Mucosa of rectum (tissue), 2 donors: ENCODE measurements at regions not wholly inside any gene's neighbourhood (a gene's known extent, or its start where the extent isn't known, plus 50 kb on each side); places are given as distances from the start of the nearest gene placed in this dataset.

Experiments
- H3K27ac ChIP-seq, 2 donors: one replicate each; pipeline ENCODE4 v1.7.0; 2013; ENCODE audit warnings: inconsistent platforms in 2 of 2, low read depth in 2 of 2, low read length in 2 of 2
- H3K27me3 ChIP-seq, 2 donors: one replicate each; pipeline ENCODE4 v1.7.0; 2013; ENCODE audit warnings: low read length in 2 of 2; ENCODE audit not compliant: control insufficient read depth in 2 of 2, insufficient read depth in 2 of 2
- H3K36me3 ChIP-seq, 2 donors: one replicate each; pipeline ENCODE4 v1.7.0; 2013; ENCODE audit warnings: low read length in 2 of 2; ENCODE audit not compliant: control insufficient read depth in 2 of 2, insufficient read depth in 2 of 2
- H3K4me1 ChIP-seq, 2 donors: one replicate each; pipeline ENCODE4 v1.7.0; 2013; ENCODE audit warnings: low read length in 2 of 2, mild to moderate bottlenecking in 1 of 2; ENCODE audit not compliant: control insufficient read depth in 2 of 2, insufficient read depth in 2 of 2
- H3K4me3 ChIP-seq, 2 donors: one replicate each; pipeline ENCODE4 v1.7.0; 2013; ENCODE audit warnings: low read length in 2 of 2
- H3K9ac ChIP-seq, 2 donors: one replicate each; pipeline ENCODE4 v1.7.0; 2013; ENCODE audit warnings: low read length in 2 of 2, low read depth in 1 of 2, mild to moderate bottlenecking in 1 of 2
- H3K9me3 ChIP-seq, 2 donors: one replicate each; pipeline ENCODE4 v1.7.0; 2013; ENCODE audit warnings: low read length in 2 of 2; ENCODE audit not compliant: control insufficient read depth in 2 of 2
- donor health status: healthy.
- donor health status: Normal muscosa, but diverticular disease.

GRCh38 chr10:108490944-108491343, 1326.4 kb upstream of the SORCS1 start:
- H3K9ac ChIP-seq, result no peak overlapping the region
- no peaks in the 10 kb centered on the region for H3K4me1 ChIP-seq
- no peaks in the 10 kb centered on the region for H3K9me3 ChIP-seq
- no peak overlapping the region for H3K27ac ChIP-seq
- H3K27me3 ChIP-seq, result no peaks in the 10 kb centered on the region
- no peaks in the 10 kb centered on the region for H3K36me3 ChIP-seq
- H3K4me3 ChIP-seq, result no peak overlapping the region

- no peak overlapping the region for H3K27ac ChIP-seq
- H3K36me3 ChIP-seq, result no peaks in the 10 kb centered on the region
- H3K27me3 ChIP-seq, result no peaks in the 10 kb centered on the region
- no peaks in the 10 kb centered on the region for H3K9me3 ChIP-seq
- no peak overlapping the region for H3K4me3 ChIP-seq
- H3K9ac ChIP-seq, result no peak overlapping the region
- no peaks in the 10 kb centered on the region for H3K4me1 ChIP-seq
Observed at GRCh38 chr10:108471420-108471819, 1306.9 kb upstream of the SORCS1 start.

GRCh38 chr10:108469940-108470339, 1305.4 kb upstream of the SORCS1 start:
- Histone ChIP-seq H3K9ac (no peak overlapping the region), H3K27ac (no peak overlapping the region), H3K9me3 (no peaks in the 10 kb centered on the region)

DNA sequence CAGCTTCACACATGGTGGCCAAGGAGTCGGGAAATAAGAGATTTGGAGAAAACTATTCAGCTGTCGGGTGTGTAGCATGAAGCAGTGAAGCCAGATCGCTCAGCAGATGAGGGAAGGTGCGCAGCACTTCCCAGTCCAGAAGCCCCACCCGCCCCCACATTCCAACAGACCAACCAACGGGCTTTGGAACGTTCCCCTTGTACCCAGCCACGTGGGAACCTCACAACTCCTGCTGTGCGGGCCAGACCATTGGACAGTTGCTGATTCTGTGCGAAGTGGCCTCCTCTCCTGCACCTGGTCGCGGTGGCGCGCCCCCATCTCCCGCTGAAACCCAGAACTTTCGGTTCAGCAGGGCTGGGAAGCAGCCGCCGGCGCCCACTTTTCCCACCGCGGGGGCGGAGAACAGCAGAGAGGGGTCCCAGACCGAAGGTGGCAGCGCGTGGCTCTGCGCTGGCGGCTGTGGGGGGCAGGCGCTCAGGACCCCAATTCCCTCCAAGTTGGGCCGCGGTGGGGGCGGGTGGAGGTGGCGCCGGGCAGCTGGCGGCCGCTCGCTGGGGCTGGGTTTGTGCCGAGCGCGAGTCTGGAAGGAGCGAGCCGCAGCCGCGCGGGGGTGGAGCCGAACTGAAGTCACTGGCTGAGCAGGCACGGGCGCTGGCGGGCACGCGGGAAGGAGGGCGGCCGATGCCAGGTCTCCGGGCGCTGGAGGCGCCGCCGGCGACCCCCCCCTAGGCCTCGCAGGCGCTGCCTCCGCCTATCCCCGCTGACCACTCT, 1301.5 kb upstream of the SORCS1 start:
- peak overlapping the region in 1 of 2 donors; percentile 43 for H3K9ac ChIP-seq
- H3K4me1 ChIP-seq, result no peaks in the 10 kb centered on the region
- no peaks in the 10 kb centered on the region for H3K36me3 ChIP-seq
- no peaks in the 10 kb centered on the region for H3K27me3 ChIP-seq
- H3K27ac ChIP-seq, result no peak overlapping the region
- no peaks in the 10 kb centered on the region for H3K9me3 ChIP-seq
- peak overlapping the region; percentile 46 to 54 for H3K4me3 ChIP-seq

More at GRCh38 chr10:108469940-108470339, 1305.4 kb upstream of the SORCS1 start:
- no peaks in the 10 kb centered on the region for H3K4me1 ChIP-seq
- H3K4me3 ChIP-seq, result no peak overlapping the region
- no peaks in the 10 kb centered on the region for H3K27me3 ChIP-seq
- H3K36me3 ChIP-seq, result no peaks in the 10 kb centered on the region

DNA sequence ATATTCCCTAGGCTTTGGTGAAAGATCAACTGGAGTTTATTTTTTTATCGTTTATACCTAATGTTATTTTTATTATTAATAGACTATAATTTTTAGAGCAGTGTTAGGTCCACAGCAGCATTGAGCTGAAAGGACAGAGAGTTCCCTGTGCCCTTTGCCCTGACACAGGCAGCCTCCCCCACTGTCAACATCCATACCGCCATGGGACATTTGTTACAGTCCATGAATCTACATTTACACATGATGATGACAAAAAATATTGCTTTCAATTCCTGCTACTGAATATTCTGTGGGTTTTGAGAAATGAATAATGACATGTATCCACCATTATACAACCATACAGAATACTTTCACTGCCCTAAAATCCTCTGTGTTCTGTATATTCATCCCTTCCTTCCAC, 1297.5 kb upstream of the SORCS1 start:
- H3K27me3 ChIP-seq, result no peaks in the 10 kb centered on the region
- no peaks in the 10 kb centered on the region for H3K4me1 ChIP-seq
- H3K9ac ChIP-seq, result no peak overlapping the region
- no peaks in the 10 kb centered on the region for H3K9me3 ChIP-seq
- no peak overlapping the region for H3K4me3 ChIP-seq
- H3K36me3 ChIP-seq, result no peaks in the 10 kb centered on the region
- H3K27ac ChIP-seq, result no peak overlapping the region

- Histone ChIP-seq H3K27me3 (no peaks in the 10 kb centered on the region), H3K9ac (no peak overlapping the region), H3K4me3 (no peak overlapping the region), H3K9me3 (no peaks in the 10 kb centered on the region), H3K36me3 (no peaks in the 10 kb centered on the region), H3K4me1 (no peaks in the 10 kb centered on the region), H3K27ac (no peak overlapping the region)
Observed at GRCh38 chr10:108454793-108455192, 1290.3 kb upstream of the SORCS1 start.

DNA sequence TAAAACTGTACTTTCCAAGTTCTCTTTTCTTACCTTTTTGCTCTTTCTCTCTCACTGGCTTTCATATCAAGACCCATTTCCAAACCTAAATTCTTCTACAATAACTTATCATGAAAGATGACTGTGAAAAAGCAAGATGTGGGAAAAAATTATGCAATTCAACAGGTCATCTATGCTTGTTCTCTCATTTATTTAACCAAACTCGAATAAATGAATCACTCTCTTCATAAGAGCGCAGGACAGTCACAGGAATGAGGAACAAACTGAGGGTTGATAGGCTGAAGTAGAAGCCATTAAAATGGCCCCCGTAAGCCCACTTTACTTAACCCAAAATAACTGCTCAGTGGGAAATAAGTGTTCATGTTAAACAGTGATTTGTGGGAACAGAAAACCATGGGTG, 1289.7 kb upstream of the SORCS1 start:
- Histone ChIP-seq H3K9ac (no peak overlapping the region), H3K27ac (no peak overlapping the region), H3K27me3 (no peaks in the 10 kb centered on the region), H3K4me1 (no peaks in the 10 kb centered on the region), H3K4me3 (no peak overlapping the region), H3K36me3 (no peaks in the 10 kb centered on the region), H3K9me3 (no peaks in the 10 kb centered on the region)

- no peak overlapping the region for H3K9ac ChIP-seq
Observed at GRCh38 chr10:108453166-108453565, 1288.7 kb upstream of the SORCS1 start.

DNA sequence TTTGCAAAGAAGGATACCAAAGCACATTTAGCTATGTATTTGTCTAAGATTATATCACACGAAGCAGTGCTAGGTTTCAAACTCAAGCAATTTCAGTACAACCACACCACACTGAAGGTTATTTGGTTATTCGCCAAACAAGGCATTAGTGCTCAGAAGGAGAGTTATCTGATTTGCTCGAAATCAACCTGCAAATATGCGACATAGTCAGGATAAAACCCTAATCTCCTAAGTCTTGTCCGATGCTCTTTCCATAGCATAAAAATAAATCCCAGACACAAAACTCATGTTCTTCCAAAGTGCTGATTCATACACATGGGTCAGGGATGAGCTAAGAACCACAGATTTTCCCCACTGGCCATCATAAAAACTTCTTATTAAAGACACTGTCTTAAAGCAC, 1288.0 kb upstream of the SORCS1 start:
- Histone ChIP-seq H3K4me3 (no peak overlapping the region), H3K9me3 (no peaks in the 10 kb centered on the region), H3K4me1 (no peaks in the 10 kb centered on the region), H3K27me3 (no peaks in the 10 kb centered on the region), H3K27ac (no peak overlapping the region), H3K36me3 (no peaks in the 10 kb centered on the region), H3K9ac (no peak overlapping the region)

More at GRCh38 chr10:108453166-108453565, 1288.7 kb upstream of the SORCS1 start:
- H3K4me1 ChIP-seq, result no peaks in the 10 kb centered on the region
- H3K36me3 ChIP-seq, result no peaks in the 10 kb centered on the region
- H3K27me3 ChIP-seq, result no peaks in the 10 kb centered on the region
- H3K27ac ChIP-seq, result no peak overlapping the region
- no peaks in the 10 kb centered on the region for H3K9me3 ChIP-seq
- H3K4me3 ChIP-seq, result no peak overlapping the region

DNA sequence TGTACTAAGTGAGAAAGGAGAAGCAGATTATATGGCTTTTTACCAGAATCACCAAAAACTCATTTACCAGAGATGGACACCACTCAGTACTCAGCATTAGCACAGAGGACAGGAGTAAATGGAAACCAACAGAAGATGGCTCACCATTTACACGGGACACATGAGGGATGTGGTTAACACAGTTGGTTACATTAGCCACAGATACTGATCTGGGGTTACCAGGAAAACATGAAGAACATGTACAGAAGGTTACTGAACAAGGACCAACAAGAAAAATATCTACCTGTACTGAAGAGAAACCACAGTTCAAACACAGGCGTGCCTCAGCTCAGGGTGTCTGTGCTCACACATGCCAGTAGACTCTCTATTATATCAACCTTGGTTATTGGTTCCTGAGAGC, 1285.8 kb upstream of the SORCS1 start:
- Histone ChIP-seq H3K4me1 (no peaks in the 10 kb centered on the region), H3K9me3 (no peaks in the 10 kb centered on the region), H3K9ac (no peak overlapping the region), H3K4me3 (no peak overlapping the region), H3K36me3 (no peaks in the 10 kb centered on the region), H3K27me3 (no peaks in the 10 kb centered on the region), H3K27ac (no peak overlapping the region)
